Erythroblast (primary cell): ENCODE measurements at regions not wholly inside any gene's neighbourhood (a gene's known extent, or its start where the extent isn't known, plus 50 kb on each side); places are given as distances from the start of the nearest gene placed in this dataset.
"Not testable (repeated sequence)": the region's sequence is repeated elsewhere in the genome, so short reads cannot be mapped to it uniquely, and the experiment has no call there.

Source experiments
- DNase-seq, 2 experiments: peaks; one replicate each; lab custom pipeline; 2025; lab: John Stamatoyannopoulos, UW
- GATA1 ChIP-seq: IDR thresholded peaks from 2 replicates; pipeline ENCODE4 v1.6.1; 2011; ENCODE audit warnings: low read depth, mild to moderate bottlenecking, control low read depth, low read length, moderate library complexity
- POLR2A ChIP-seq: IDR thresholded peaks from 2 replicates; pipeline ENCODE4 v1.6.1; 2011; ENCODE audit warnings: mild to moderate bottlenecking, low read length

GRCh38 chr6:100228437-100228833, 234.4 kb upstream of the MCHR2 start:
- TF ChIP-seq GATA1 = no peak
- DNase-seq = peak in 1 of 2 experiments; percentile 20

- no peak for DNase-seq
- TF ChIP-seq POLR2A (no peak), GATA1 (no peak)
Observed at GRCh38 chr6:100226811-100227210, 232.8 kb upstream of the MCHR2 start.

GRCh38 chr6:100223952-100224351, 229.9 kb upstream of the MCHR2 start:
- DNase-seq = not testable (repeated sequence)

GRCh38 chr6:100220543-100220942, 226.5 kb upstream of the MCHR2 start:
- DNase-seq = no peak
- no peak for TF ChIP-seq GATA1
- TF ChIP-seq POLR2A = no peak

- no peak for DNase-seq
- TF ChIP-seq POLR2A (no peak), GATA1 (no peak)
Observed at GRCh38 chr6:100217225-100218012, 223.4 kb upstream of the MCHR2 start.

GRCh38 chr6:100216760-100217159, 222.7 kb upstream of the MCHR2 start:
- no peak for TF ChIP-seq GATA1
- no peak for TF ChIP-seq POLR2A
- no peak for DNase-seq

- TF ChIP-seq GATA1 (no peak), POLR2A (no peak)
Observed at GRCh38 chr6:100212131-100212530, 218.1 kb upstream of the MCHR2 start.

GRCh38 chr6:100210137-100211117, 216.4 kb upstream of the MCHR2 start:
- no peak for DNase-seq
- TF ChIP-seq GATA1 (no peak), POLR2A (no peak)

More at GRCh38 chr6:100212131-100212530, 218.1 kb upstream of the MCHR2 start:
- no peak for DNase-seq

- no peak for TF ChIP-seq POLR2A
- no peak for TF ChIP-seq GATA1
- peak in 1 of 2 experiments; percentile 14 for DNase-seq
Observed at GRCh38 chr6:100209323-100210136, 215.5 kb upstream of the MCHR2 start.

- no peak for DNase-seq
- TF ChIP-seq GATA1 (no peak), POLR2A (no peak)
Observed at GRCh38 chr6:100203400-100203799, 209.4 kb upstream of the MCHR2 start.

GRCh38 chr6:100202417-100203194, 208.6 kb upstream of the MCHR2 start:
- no peak for TF ChIP-seq GATA1
- TF ChIP-seq POLR2A = no peak
- no peak for DNase-seq

GRCh38 chr6:100196214-100196982, 202.4 kb upstream of the MCHR2 start:
- DNase-seq = not testable (repeated sequence)

- DNase-seq = not testable (repeated sequence)
Observed at GRCh38 chr6:100195244-100195643, 201.2 kb upstream of the MCHR2 start.
